T-helper 17 cell (primary cell): ENCODE measurements at regions not wholly inside any gene's neighbourhood (a gene's known extent, or its start where the extent isn't known, plus 50 kb on each side); places are given as distances from the start of the nearest gene placed in this dataset.
A peak's percentile ranks its signal among the peaks of the same experiment; 100 is the strongest.
"Not testable (repeated sequence)": the region's sequence is repeated elsewhere in the genome, so short reads cannot be mapped to it uniquely, and the experiment has no call there.

ENCODE experiments used
- ATAC-seq: fragments of 150-1000 bp; cut with Tn5 transposase; 2 replicates; pipeline ENCODE4 v1.10.0; 2021; ENCODE audit warnings: mild to moderate bottlenecking, moderate library complexity
- DNase-seq, 3 donors: peaks; one replicate each; pipeline versions ENCODE4 v3.0.0 to v3.0.0-alpha.2; 2020 to 2021
- H3K9me3 ChIP-seq: one replicate; pipeline ENCODE4 v1.7.0; 2013; ENCODE audit warnings: low read length, mild to moderate bottlenecking; ENCODE audit not compliant: control insufficient read depth, poor library complexity, severe bottlenecking
- H3K27ac Mint-ChIP-seq: one replicate; pipeline ENCODE4 v1.8.0; 2022; ENCODE audit warnings: mild to moderate bottlenecking, moderate library complexity, mixed read lengths
- H3K27me3 Mint-ChIP-seq: one replicate; pipeline ENCODE4 v1.8.0; 2022; ENCODE audit warnings: mixed read lengths
- H3K36me3 Mint-ChIP-seq: one replicate; pipeline ENCODE4 v1.8.0; 2022; ENCODE audit warnings: low read depth, mixed read lengths
- H3K4me1 Mint-ChIP-seq: one replicate; pipeline ENCODE4 v1.8.0; 2022; ENCODE audit warnings: mild to moderate bottlenecking, mixed read lengths
- H3K4me3 Mint-ChIP-seq: one replicate; pipeline ENCODE4 v1.8.0; 2022; ENCODE audit warnings: mild to moderate bottlenecking, moderate library complexity, mixed read lengths

- not testable (repeated sequence) for H3K4me1 Mint-ChIP-seq, H3K36me3 Mint-ChIP-seq
Measured at GRCh38 chr15:62371683-62372082, 206.6 kb upstream of the C2CD4B start.

GRCh38 chr15:62377736-62378480 lies 212.8 kb upstream of the C2CD4B start:
- H3K27me3 Mint-ChIP-seq: peaks cover 44% of the 10 kb centered on the region
- no peak overlapping the region for H3K4me3 Mint-ChIP-seq
- H3K9me3 ChIP-seq: no peaks in the 10 kb centered on the region
- no peaks in the 10 kb centered on the region for H3K36me3 Mint-ChIP-seq
- DNase-seq (no peak), ATAC-seq (no peak)
- no peak overlapping the region for H3K27ac Mint-ChIP-seq
- H3K4me1 Mint-ChIP-seq: peaks cover 2% of the 10 kb centered on the region

More at GRCh38 chr15:62371683-62372082, 206.6 kb upstream of the C2CD4B start:
- not testable (repeated sequence) for DNase-seq, H3K4me3 Mint-ChIP-seq, H3K9me3 ChIP-seq, H3K27ac Mint-ChIP-seq, ATAC-seq
- peaks cover 49% of the 10 kb centered on the region for H3K27me3 Mint-ChIP-seq

GRCh38 chr15:62378772-62379498 lies 213.8 kb upstream of the C2CD4B start:
- Mint-ChIP-seq H3K4me1 (peaks cover 2% of the 10 kb centered on the region), H3K27ac (no peak overlapping the region), H3K4me3 (no peak overlapping the region), H3K27me3 (peaks cover 46% of the 10 kb centered on the region), H3K36me3 (no peaks in the 10 kb centered on the region)
- DNase-seq (no peak), ATAC-seq (no peak)
- no peaks in the 10 kb centered on the region for H3K9me3 ChIP-seq

GRCh38 chr15:62380011-62380410 lies 214.9 kb upstream of the C2CD4B start:
- H3K27ac Mint-ChIP-seq: no peak overlapping the region

GRCh38 chr15:62382046-62382445 lies 217.0 kb upstream of the C2CD4B start:
- ATAC-seq: no peak
- H3K4me1 Mint-ChIP-seq: no peaks in the 10 kb centered on the region
- H3K4me3 Mint-ChIP-seq: no peak overlapping the region
- H3K27ac Mint-ChIP-seq: no peak overlapping the region
- H3K27me3 Mint-ChIP-seq: peaks cover 44% of the 10 kb centered on the region
- H3K36me3 Mint-ChIP-seq: no peaks in the 10 kb centered on the region
- no peak for DNase-seq
- no peaks in the 10 kb centered on the region for H3K9me3 ChIP-seq

More at GRCh38 chr15:62380011-62380410, 214.9 kb upstream of the C2CD4B start:
- Mint-ChIP-seq H3K4me1 (peaks cover 2% of the 10 kb centered on the region), H3K27me3 (peaks cover 42% of the 10 kb centered on the region), H3K4me3 (no peak overlapping the region), H3K36me3 (no peaks in the 10 kb centered on the region)
- H3K9me3 ChIP-seq: no peaks in the 10 kb centered on the region
- no peak for DNase-seq
- ATAC-seq: no peak

GRCh38 chr15:62389885-62390790 lies 225.1 kb upstream of the C2CD4B start, which contains the start of gene TLN2:
TSS of gene TLN2 (plus strand) at chr15:62390550.
- H3K36me3 Mint-ChIP-seq: no peaks in the 10 kb centered on the region
- peak within 1 kb of the TSS; percentile 85 for H3K27ac Mint-ChIP-seq
- peaks cover 14% of the 10 kb centered on the region for H3K4me1 Mint-ChIP-seq
- peak within 1 kb of the TSS; percentile 93 for H3K4me3 Mint-ChIP-seq
- H3K9me3 ChIP-seq: no peaks in the 10 kb centered on the region
- ATAC-seq: peak; percentile 83
- peaks cover 18% of the 10 kb centered on the region for H3K27me3 Mint-ChIP-seq
- peak; percentile 19 to 33 (median 26) for DNase-seq

GRCh38 chr15:62390791-62391640 lies 225.9 kb upstream of the C2CD4B start:
- H3K36me3 Mint-ChIP-seq: no peaks in the 10 kb centered on the region
- peaks cover 15% of the 10 kb centered on the region for H3K27me3 Mint-ChIP-seq
- peak overlapping the region; percentile 85 for H3K27ac Mint-ChIP-seq
- H3K4me3 Mint-ChIP-seq: peak overlapping the region; percentile 93
- peaks cover 14% of the 10 kb centered on the region for H3K4me1 Mint-ChIP-seq
- H3K9me3 ChIP-seq: no peaks in the 10 kb centered on the region
- ATAC-seq (peak; percentile 35), DNase-seq (no peak)

- Mint-ChIP-seq H3K36me3 (no peaks in the 10 kb centered on the region), H3K27me3 (peaks cover 15% of the 10 kb centered on the region), H3K4me3 (peak overlapping the region; percentile 93), H3K27ac (peak overlapping the region; percentile 77), H3K4me1 (peaks cover 14% of the 10 kb centered on the region)
- H3K9me3 ChIP-seq: no peaks in the 10 kb centered on the region
- DNase-seq (peak in 2 of 3 donors; percentile 14 to 15), ATAC-seq (peak; percentile 65)
Measured at GRCh38 chr15:62391641-62392262, 226.7 kb upstream of the C2CD4B start.

- Mint-ChIP-seq H3K4me3 (peak overlapping the region; percentile 93), H3K4me1 (peaks cover 14% of the 10 kb centered on the region), H3K36me3 (no peaks in the 10 kb centered on the region), H3K27me3 (peaks cover 15% of the 10 kb centered on the region), H3K27ac (peak overlapping the region; percentile 77)
- H3K9me3 ChIP-seq: no peaks in the 10 kb centered on the region
- no peak for DNase-seq
- no peak for ATAC-seq
Measured at GRCh38 chr15:62392376-62392775, 227.3 kb upstream of the C2CD4B start.

- Mint-ChIP-seq H3K4me1 (peaks cover 14% of the 10 kb centered on the region), H3K27me3 (peaks cover 15% of the 10 kb centered on the region), H3K27ac (no peak overlapping the region), H3K36me3 (no peaks in the 10 kb centered on the region), H3K4me3 (no peak overlapping the region)
- ATAC-seq: no peak
- DNase-seq: no peak
- H3K9me3 ChIP-seq: no peaks in the 10 kb centered on the region
Measured at GRCh38 chr15:62393196-62393595, 228.1 kb upstream of the C2CD4B start.

- H3K4me1 Mint-ChIP-seq: peaks cover 14% of the 10 kb centered on the region
- H3K27me3 Mint-ChIP-seq: peaks cover 15% of the 10 kb centered on the region
- no peak for ATAC-seq
- no peak overlapping the region for H3K4me3 Mint-ChIP-seq
- no peaks in the 10 kb centered on the region for H3K9me3 ChIP-seq
- H3K27ac Mint-ChIP-seq: no peak overlapping the region
- no peaks in the 10 kb centered on the region for H3K36me3 Mint-ChIP-seq
- no peak for DNase-seq
Measured at GRCh38 chr15:62394079-62394478, 229.0 kb upstream of the C2CD4B start.

GRCh38 chr15:62400778-62401177 lies 235.7 kb upstream of the C2CD4B start:
- H3K9me3 ChIP-seq: peaks cover 3% of the 10 kb centered on the region
- DNase-seq: no peak
- Mint-ChIP-seq H3K4me1 (no peaks in the 10 kb centered on the region), H3K4me3 (no peak overlapping the region), H3K27me3 (peaks cover 32% of the 10 kb centered on the region), H3K27ac (no peak overlapping the region), H3K36me3 (peaks cover 2% of the 10 kb centered on the region)
- no peak for ATAC-seq
